Hepatocyte (in vitro differentiated cells): ENCODE measurements at regions not wholly inside any gene's neighbourhood (a gene's known extent, or its start where the extent isn't known, plus 50 kb on each side); places are given as distances from the start of the nearest gene placed in this dataset.

Source experiments
- DNase-seq: peaks from one replicate; pipeline ENCODE4 v3.0.0-alpha.2; 2016; ENCODE audit warnings: low spot score
- H2AFZ ChIP-seq: fragments of 200-600 bp; sonication (generic); 2 replicates; pipeline ENCODE4 v1.6.0; 2016; ENCODE audit warnings: antibody characterized with exemption, mild to moderate bottlenecking
- H3K27ac ChIP-seq: fragments of 200-600 bp; sonication (generic); 2 replicates; pipeline ENCODE4 v1.5.1; 2016; ENCODE audit warnings: mild to moderate bottlenecking
- H3K27me3 ChIP-seq: fragments of 200-600 bp; sonication (generic); 2 replicates; pipeline ENCODE4 v1.6.1; 2016
- H3K36me3 ChIP-seq: fragments of 200-600 bp; sonication (generic); replicated peaks from 2 replicates; pipeline ENCODE4 v1.5.1; 2016; ENCODE audit warnings: low read depth; ENCODE audit not compliant: insufficient read depth
- H3K4me1 ChIP-seq: fragments of 200-600 bp; sonication (generic); 2 replicates; pipeline ENCODE4 v1.5.1; 2016; ENCODE audit warnings: mild to moderate bottlenecking, moderate library complexity; ENCODE audit not compliant: insufficient read depth
- H3K4me2 ChIP-seq: fragments of 200-600 bp; sonication (generic); 2 replicates; pipeline ENCODE4 v1.6.0; 2016
- H3K4me3 ChIP-seq: fragments of 200-600 bp; sonication (generic); 2 replicates; pipeline ENCODE4 v1.5.1; 2016; ENCODE audit warnings: mild to moderate bottlenecking
- H3K79me2 ChIP-seq: fragments of 200-600 bp; sonication (generic); 2 replicates; pipeline ENCODE4 v1.6.0; 2017; ENCODE audit warnings: mild to moderate bottlenecking
- H3K9me2 ChIP-seq: fragments of 200-600 bp; sonication (generic); replicated peaks from 2 replicates; pipeline ENCODE4 v1.6.0; 2017; ENCODE audit warnings: mild to moderate bottlenecking; ENCODE audit not compliant: insufficient read depth
- H3K9me3 ChIP-seq: fragments of 200-600 bp; sonication (generic); 2 replicates; pipeline ENCODE4 v1.5.1; 2016; ENCODE audit warnings: low read depth, mild to moderate bottlenecking
- H4K20me1 ChIP-seq: fragments of 200-600 bp; sonication (generic); 2 replicates; pipeline ENCODE4 v1.6.0; 2016; ENCODE audit warnings: mild to moderate bottlenecking; ENCODE audit not compliant: insufficient read depth, poor library complexity, severe bottlenecking
- CTCF ChIP-seq: fragments of 200-600 bp; sonication (generic); IDR thresholded peaks from 2 replicates; pipeline ENCODE4 v1.5.1; 2016; ENCODE audit warnings: antibody characterized with exemption, mild to moderate bottlenecking; ENCODE audit not compliant: poor library complexity
- EZH2 ChIP-seq: fragments of 200-600 bp; sonication (generic); IDR thresholded peaks from 2 replicates; pipeline ENCODE4 v1.6.1; 2016; ENCODE audit warnings: antibody characterized with exemption, mild to moderate bottlenecking, borderline replicate concordance
- EZH2phosphoT487 ChIP-seq: fragments of 200-600 bp; sonication (generic); IDR thresholded peaks from one replicate; pipeline ENCODE4 v1.6.1; 2018; ENCODE audit warnings: antibody characterized with exemption, mild to moderate bottlenecking, low read depth, moderate library complexity; ENCODE audit not compliant: unreplicated experiment, severe bottlenecking
- WGBS: methylation state at CpG from one replicate; pipeline ENCODE4 v1.1.6; 2016; ENCODE audit warnings: low lambda C conversion rate; ENCODE audit errors: missing lambda C conversion rate; 5-methylcytosine and 5-hydroxymethylcytosine counted together

GRCh38 chrX:3165808-3166207, 124.5 kb downstream of the ARSF start:
- DNase-seq, result no peak
- Histone ChIP-seq H3K27me3 (no peaks in the 10 kb centered on the region), H3K27ac (no peak overlapping the region), H3K79me2 (no peaks in the 10 kb centered on the region), H2AFZ (no peak overlapping the region), H3K4me3 (no peak overlapping the region), H3K36me3 (no peaks in the 10 kb centered on the region), H3K4me1 (no peaks in the 10 kb centered on the region), H4K20me1 (no peaks in the 10 kb centered on the region), H3K9me3 (no peaks in the 10 kb centered on the region), H3K4me2 (no peak overlapping the region), H3K9me2 (no peaks in the 10 kb centered on the region)
- TF ChIP-seq CTCF, result no peak
- TF ChIP-seq EZH2, result no peak
- no peak for TF ChIP-seq EZH2phosphoT487
- WGBS, result 85% methylated on average over 5 of the region's 5 CpGs
